Endothelial cell of umbilical vein (primary cell): ENCODE measurements at regions not wholly inside any gene's neighbourhood (a gene's known extent, or its start where the extent isn't known, plus 50 kb on each side); places are given as distances from the start of the nearest gene placed in this dataset.

Experiments used
- BruUV-seq: library from RNA; stranded (reverse); fragments of 400-500 nt; replicated peaks from 2 replicates; lab custom pipeline; 2021; lab: Mats Ljungman, UMichigan
- CTCF ChIA-PET: fragments of 300-600, 350-600 bp; sonication (Branson Sonifier 250); formaldehyde crosslinking; loops from one replicate; lab custom pipeline; 2021; ENCODE audit warnings: antibody characterized with exemption, inconsistent platforms; lab: Charles Lee
- POLR2A ChIA-PET: fragments of 300-600, 350-600 bp; sonication (Branson Sonifier 250); formaldehyde crosslinking; loops from one replicate; lab custom pipeline; 2021; ENCODE audit warnings: antibody characterized with exemption, inconsistent platforms; lab: Charles Lee
- DNase-seq: peaks from one replicate; pipeline ENCODE4 v3.0.0-alpha.2; 2011; ENCODE audit warnings: low read depth, low spot score
- FAIRE-seq: peaks from 2 replicates; lab custom pipeline; 2011; peaks lifted over from hg19 to GRCh38; lab: Jason Lieb, UNC
- H2AFZ ChIP-seq: 2 replicates; pipeline ENCODE4 v1.6.0; 2012; ENCODE audit warnings: low read depth, low read length, control low read depth, inconsistent platforms
- H3K27ac ChIP-seq: 2 replicates; pipeline ENCODE4 v1.5.1; 2011; ENCODE audit warnings: low read depth, mild to moderate bottlenecking, control low read depth, low read length, moderate library complexity; ENCODE audit not compliant: insufficient read depth
- H3K27me3 ChIP-seq, 2 experiments: 2 replicates each; pipeline versions ENCODE4 v1.6.0 to v1.6.1; 2011; ENCODE audit warnings: low read length in 2 of 2, mixed read lengths in 1 of 2; ENCODE audit not compliant: control insufficient read depth in 2 of 2, insufficient read depth in 2 of 2
- H3K36me3 ChIP-seq, 2 experiments: 2 replicates in 1 of 2; 3 replicates in 1 of 2; pipeline ENCODE4 v1.5.1; 2011; ENCODE audit warnings: low read length in 2 of 2, mild to moderate bottlenecking in 1 of 2, moderate library complexity in 1 of 2; ENCODE audit not compliant: control insufficient read depth in 2 of 2, insufficient read depth in 2 of 2; ENCODE audit errors: extremely low read depth in 1 of 2
- H3K4me1 ChIP-seq: 3 replicates; pipeline ENCODE4 v1.5.1; 2011; ENCODE audit warnings: mild to moderate bottlenecking, low read length; ENCODE audit not compliant: control insufficient read depth, insufficient read depth; ENCODE audit errors: extremely low read depth
- H3K4me2 ChIP-seq: 2 replicates; pipeline ENCODE4 v1.6.1; 2011; ENCODE audit warnings: low read length, control low read depth, mixed read lengths; ENCODE audit not compliant: insufficient read depth
- H3K4me3 ChIP-seq, 3 experiments: fragments of 200-600 bp in 1 of 3; sonication (generic), shearing (Covaris generic) in 1 of 3; replicated peaks in 1 of 3; 2 replicates each; pipeline ENCODE4 v1.5.1; 2011 to 2016; ENCODE audit warnings: control low read depth in 3 of 3, low read length in 3 of 3, mild to moderate bottlenecking in 2 of 3, inconsistent platforms in 1 of 3, low read depth in 1 of 3, moderate library complexity in 1 of 3; ENCODE audit not compliant: insufficient read depth in 1 of 3
- H3K79me2 ChIP-seq: 2 replicates; pipeline ENCODE4 v1.6.0; 2012; ENCODE audit warnings: low read length, inconsistent platforms; ENCODE audit not compliant: control insufficient read depth, insufficient read depth
- H3K9ac ChIP-seq: replicated peaks from 2 replicates; pipeline ENCODE3; 2011; ENCODE audit warnings: low read length, control low read depth; ENCODE audit not compliant: insufficient read depth; ENCODE audit errors: extremely low read depth
- H3K9me1 ChIP-seq: replicated peaks from 3 replicates; pipeline ENCODE4 v1.6.0; 2011; ENCODE audit warnings: mild to moderate bottlenecking, low read length; ENCODE audit not compliant: control insufficient read depth, insufficient read depth; ENCODE audit errors: extremely low read depth
- H3K9me3 ChIP-seq: replicated peaks from 2 replicates; pipeline ENCODE4 v1.5.1; 2012; ENCODE audit warnings: low read length, inconsistent platforms; ENCODE audit not compliant: control insufficient read depth, insufficient read depth
- H4K20me1 ChIP-seq: replicated peaks from 2 replicates; pipeline ENCODE3; 2011; ENCODE audit warnings: mild to moderate bottlenecking, low read length; ENCODE audit not compliant: control insufficient read depth, insufficient read depth; ENCODE audit errors: extremely low read depth
- CTCF ChIP-seq, 2 donors: IDR thresholded peaks; 1 replicate in 1 of 2; 2 replicates in 1 of 2; pipeline ENCODE4 v1.5.1; 2011; ENCODE audit warnings: low read length in 2 of 2, mild to moderate bottlenecking in 2 of 2, moderate library complexity in 2 of 2, control low read depth in 1 of 2, inconsistent platforms in 1 of 2, low read depth in 1 of 2; ENCODE audit not compliant: insufficient read depth in 1 of 2; ENCODE audit errors: extremely low read depth in 1 of 2
- EZH2 ChIP-seq: IDR thresholded peaks from 2 replicates; pipeline ENCODE4 v1.6.1; 2012; ENCODE audit warnings: borderline replicate concordance, low read depth, mild to moderate bottlenecking, moderate library complexity, low read length, inconsistent platforms; ENCODE audit not compliant: severe bottlenecking
- FOS ChIP-seq: IDR thresholded peaks from 2 replicates; pipeline ENCODE4 v1.6.1; 2011; ENCODE audit warnings: mild to moderate bottlenecking, low read length, moderate library complexity, borderline replicate concordance; ENCODE audit not compliant: insufficient read depth
- GATA2 ChIP-seq: IDR thresholded peaks from 2 replicates; pipeline ENCODE4 v1.7.0; 2011; ENCODE audit warnings: low read depth, mild to moderate bottlenecking, moderate library complexity, mixed read lengths, low read length; ENCODE audit not compliant: insufficient read length, insufficient read depth
- JUN ChIP-seq: IDR thresholded peaks from 2 replicates; pipeline ENCODE4 v1.6.1; 2011; ENCODE audit warnings: borderline replicate concordance, low read depth; ENCODE audit not compliant: insufficient read length, insufficient read depth
- MYC ChIP-seq: IDR thresholded peaks from one replicate; pipeline ENCODE4 v1.6.1; 2011; ENCODE audit warnings: mild to moderate bottlenecking, low read depth, low read length
- POLR2A ChIP-seq: IDR thresholded peaks from 2 replicates; pipeline ENCODE4 v1.6.1; 2012; ENCODE audit warnings: low read depth, mild to moderate bottlenecking, control low read depth, low read length
- POLR2AphosphoS5 ChIP-seq: IDR thresholded peaks from 2 replicates; pipeline ENCODE4 v1.6.1; 2012; ENCODE audit warnings: low read depth, mild to moderate bottlenecking, control low read depth, low read length, moderate library complexity; ENCODE audit not compliant: insufficient read depth
- dilution Hi-C: fragments of 300-500 bp; cut with MboI; formaldehyde crosslinking; loops from one replicate; pipeline ENCODE4 v1.15.0; 2019; ENCODE audit warnings: low sequenced_read_pairs; ENCODE audit not compliant: extremely low pct_ligation_motif_present
- intact Hi-C: fragments of 100-400 bp; cut with micrococcal nuclease; formaldehyde crosslinking; loops from one replicate; pipeline ENCODE4 v1.10.0; 2022
- TF ChIP-seq, protein P1 (sequence below): IDR thresholded peaks from 2 replicates; pipeline ENCODE4 v1.6.1; 2011; ENCODE audit not compliant: insufficient read depth, insufficient read length

DNA sequence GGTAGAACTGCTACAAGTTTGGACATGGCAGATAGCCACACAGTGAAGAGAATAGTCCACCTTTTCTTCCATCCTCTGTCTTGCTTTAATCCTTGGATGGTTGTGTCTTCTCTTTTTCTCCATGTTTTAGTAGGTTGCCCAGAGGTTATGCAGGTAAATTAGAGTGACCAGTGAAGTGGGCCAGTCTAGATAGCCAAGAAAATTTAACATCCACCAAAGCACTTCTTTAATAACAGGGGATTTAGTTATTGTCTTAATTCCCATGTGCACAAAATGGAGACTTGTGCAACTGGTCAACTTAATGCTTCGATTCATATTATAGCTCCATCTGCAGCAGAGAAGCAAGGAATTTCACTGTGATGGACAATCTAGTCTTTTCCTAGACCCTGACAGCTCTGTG, 58.8 kb upstream of the RCN1 start:
- dilution Hi-C loops, result loop anchor here (25.0 kb wide), 1 partner anchor 130 kb away; no protein-coding TSS in a partner anchor
- H3K4me1 ChIP-seq, result no peaks in the 10 kb centered on the region

DNA sequence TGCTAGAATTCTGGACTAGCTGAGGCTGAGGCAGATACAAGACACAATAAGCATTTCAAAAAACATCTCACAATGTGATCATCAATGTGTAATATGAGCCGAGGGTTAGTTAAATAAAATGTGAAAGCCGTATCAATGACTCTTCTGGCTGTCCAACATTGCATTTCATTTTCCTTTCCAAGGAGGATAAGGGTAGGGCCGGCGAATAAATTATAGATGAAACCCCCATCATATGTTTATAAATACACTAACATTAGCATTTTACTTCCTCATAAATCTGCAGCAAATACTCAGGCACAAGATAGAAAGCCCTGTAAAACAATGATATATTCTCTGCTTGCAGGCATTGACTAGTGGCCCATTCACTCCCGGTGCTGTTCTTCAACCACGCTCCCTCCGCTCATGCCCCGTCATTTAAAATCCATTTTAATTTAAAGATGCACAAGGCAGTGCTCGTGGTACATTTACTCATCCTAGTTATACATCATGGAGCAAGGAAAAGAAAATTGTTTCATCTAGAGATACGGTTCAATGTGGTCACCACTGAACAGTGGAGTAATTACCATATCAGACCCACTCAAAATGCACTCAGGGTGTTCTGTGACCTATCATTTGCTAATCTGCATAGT, 59.9 kb upstream of the RCN1 start:
- Histone ChIP-seq H3K9me1 (no peaks in the 10 kb centered on the region), H3K27me3 (no peaks in the 10 kb centered on the region), H3K79me2 (no peaks in the 10 kb centered on the region), H3K27ac (no peak overlapping the region), H3K9me3 (no peaks in the 10 kb centered on the region), H3K36me3 (no peaks in the 10 kb centered on the region), H3K4me2 (no peak overlapping the region), H3K9ac (no peak overlapping the region), H3K4me1 (no peaks in the 10 kb centered on the region), H3K4me3 (no peak overlapping the region), H2AFZ (no peak overlapping the region), H4K20me1 (no peaks in the 10 kb centered on the region)
- BruUV-seq, result no TSS peak
- FAIRE-seq (no peak), DNase-seq (no peak)
- dilution Hi-C loops (loop anchor here (25.0 kb wide), 1 partner anchor 131 kb away; no protein-coding TSS in a partner anchor), intact Hi-C loops (no loop called here)
- CTCF ChIA-PET, result no interaction called here
- TF ChIP-seq GATA2 (no peak), CTCF (IDR thresholded peaks at IDR 0.05; ENCODE audit: extremely low read depth in 1 of 2, insufficient read depth in 1 of 2, low read depth in 1 of 2, low read length in 2 of 2) (no peak), MYC (no peak), EZH2 (no peak), FOS (no peak), POLR2AphosphoS5 (no peak), POLR2A (no peak), JUN (no peak)
- TF ChIP-seq, protein P1, sequence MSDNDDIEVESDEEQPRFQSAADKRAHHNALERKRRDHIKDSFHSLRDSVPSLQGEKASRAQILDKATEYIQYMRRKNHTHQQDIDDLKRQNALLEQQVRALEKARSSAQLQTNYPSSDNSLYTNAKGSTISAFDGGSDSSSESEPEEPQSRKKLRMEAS, result no peak
- POLR2A ChIA-PET, result no interaction called here

More for the DNA sequence above, 58.8 kb upstream of the RCN1 start:
- H3K9me3 ChIP-seq, result no peaks in the 10 kb centered on the region
- H3K27me3 ChIP-seq, result peaks cover 0 to 2% of the 10 kb centered on the region in 2 experiments
- no peaks in the 10 kb centered on the region for H3K79me2 ChIP-seq
- H3K9me1 ChIP-seq, result no peaks in the 10 kb centered on the region
- FAIRE-seq (no peak), DNase-seq (no peak)
- no peaks in the 10 kb centered on the region for H4K20me1 ChIP-seq
- ChIA-PET CTCF (no interaction called here), POLR2A (no interaction called here)
- no peak overlapping the region for H3K4me2 ChIP-seq
- H3K4me3 ChIP-seq, result no peak overlapping the region
- no peaks in the 10 kb centered on the region for H3K36me3 ChIP-seq
- no peak overlapping the region for H2AFZ ChIP-seq
- BruUV-seq, result no TSS peak
- no peak overlapping the region for H3K27ac ChIP-seq
- H3K9ac ChIP-seq, result no peak overlapping the region
- intact Hi-C loops, result no loop called here
- TF ChIP-seq JUN, result no peak
- no peak for TF ChIP-seq MYC
- TF ChIP-seq POLR2A, result no peak
